Heart left ventricle (tissue), 13 donors: ENCODE measurements at regions not wholly inside any gene's neighbourhood (a gene's known extent, or its start where the extent isn't known, plus 50 kb on each side); places are given as distances from the start of the nearest gene placed in this dataset.

ENCODE experiments used
- POLR2A ChIP-seq, 2 donors: fragments of 450-650 bp; IDR thresholded peaks; one replicate each; pipeline ENCODE4 v1.6.1; 2017; ENCODE audit warnings: antibody characterized with exemption in 2 of 2, mild to moderate bottlenecking in 2 of 2, moderate library complexity in 2 of 2
- TF ChIP-seq, protein P1 (sequence below), 12 donors: fragments of 200-600 bp; sonication (generic) in 4 of 12; IDR thresholded peaks; one replicate each; pipeline versions ENCODE4 v1.5.0 to v1.8.0; 2018 to 2022; ENCODE audit warnings: antibody characterized with exemption in 12 of 12, mild to moderate bottlenecking in 5 of 12
- donor health status: ischemic (EF 13 %, LVEDD 7.1; RV severe dilation, severe dysfunction).
- donor health status: DM: no; HTN: yes; CAD: no.
- donor health status: DM: no; HTN: no; CAD: no.
- donor health status: ischemic (EF 25% LVEDD 6.9; RV normal size, moderate dysfunction).
- donor health status: ischemic (EF 25% LVEDD 5.7; RV mildly dilated, moderate dysfunction).
- donor health status: ischemic (EF 35%, LVEDD 5.7; RV mildly dilated, moderate dysfunction).
- donor health status: nonischemic (EF 11% LVEDD 7.7; RV severe dilation, severe dysfunction).
- donor health status: DM: yes; HTN: yes; CAD: no.
- donor health status: PGD.
- donor health status: ischemic (EF 29% LVEDD 5.4; RV normal size, mild dysfunction).
- donor health status: nonischemic (EF 23%, LVEDD 6.1; RV moderate dilation, normal function).

DNA sequence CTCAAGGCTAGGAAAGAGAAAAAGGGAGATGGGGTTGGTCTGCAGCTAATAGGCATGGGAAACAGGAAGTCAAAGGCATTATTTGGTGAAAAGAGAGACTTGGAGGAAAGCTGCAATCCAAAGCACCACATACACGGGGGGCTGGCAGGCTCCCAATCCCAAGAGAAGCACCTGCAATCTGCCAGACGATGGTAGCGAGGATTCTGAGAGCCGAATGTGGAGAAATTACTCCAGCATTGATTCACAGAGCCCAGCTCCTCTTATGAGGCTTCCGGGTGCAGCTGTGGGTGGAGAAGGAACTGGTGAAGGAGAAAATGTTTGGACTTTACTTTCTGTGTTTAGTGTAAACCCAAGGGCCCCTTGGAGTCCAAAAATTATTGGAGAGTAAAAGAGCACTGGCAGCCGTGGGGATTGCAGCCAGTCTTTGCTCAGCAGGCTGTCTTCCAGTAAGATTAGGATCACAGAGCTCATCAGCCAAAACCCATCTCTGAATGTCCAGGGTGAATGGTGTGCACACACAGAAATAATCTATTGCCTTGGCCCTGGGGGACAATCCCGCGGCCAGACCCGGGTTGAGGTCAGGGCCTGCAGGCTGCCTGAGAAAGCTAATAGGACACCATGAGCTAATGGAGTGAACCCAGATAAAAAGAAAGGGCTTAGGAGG, 197.6 kb downstream of the KIT start:
- TF ChIP-seq, protein P1, sequence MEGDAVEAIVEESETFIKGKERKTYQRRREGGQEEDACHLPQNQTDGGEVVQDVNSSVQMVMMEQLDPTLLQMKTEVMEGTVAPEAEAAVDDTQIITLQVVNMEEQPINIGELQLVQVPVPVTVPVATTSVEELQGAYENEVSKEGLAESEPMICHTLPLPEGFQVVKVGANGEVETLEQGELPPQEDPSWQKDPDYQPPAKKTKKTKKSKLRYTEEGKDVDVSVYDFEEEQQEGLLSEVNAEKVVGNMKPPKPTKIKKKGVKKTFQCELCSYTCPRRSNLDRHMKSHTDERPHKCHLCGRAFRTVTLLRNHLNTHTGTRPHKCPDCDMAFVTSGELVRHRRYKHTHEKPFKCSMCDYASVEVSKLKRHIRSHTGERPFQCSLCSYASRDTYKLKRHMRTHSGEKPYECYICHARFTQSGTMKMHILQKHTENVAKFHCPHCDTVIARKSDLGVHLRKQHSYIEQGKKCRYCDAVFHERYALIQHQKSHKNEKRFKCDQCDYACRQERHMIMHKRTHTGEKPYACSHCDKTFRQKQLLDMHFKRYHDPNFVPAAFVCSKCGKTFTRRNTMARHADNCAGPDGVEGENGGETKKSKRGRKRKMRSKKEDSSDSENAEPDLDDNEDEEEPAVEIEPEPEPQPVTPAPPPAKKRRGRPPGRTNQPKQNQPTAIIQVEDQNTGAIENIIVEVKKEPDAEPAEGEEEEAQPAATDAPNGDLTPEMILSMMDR (IDR thresholded peaks at IDR 0.05) = no peak
- no peak for TF ChIP-seq POLR2A (IDR thresholded peaks at IDR 0.05)
